ENCODE measurements at regions not wholly inside any gene's neighbourhood (a gene's known extent, or its start where the extent isn't known, plus 50 kb on each side); places are given as distances from the start of the nearest gene placed in this dataset.

DNA sequence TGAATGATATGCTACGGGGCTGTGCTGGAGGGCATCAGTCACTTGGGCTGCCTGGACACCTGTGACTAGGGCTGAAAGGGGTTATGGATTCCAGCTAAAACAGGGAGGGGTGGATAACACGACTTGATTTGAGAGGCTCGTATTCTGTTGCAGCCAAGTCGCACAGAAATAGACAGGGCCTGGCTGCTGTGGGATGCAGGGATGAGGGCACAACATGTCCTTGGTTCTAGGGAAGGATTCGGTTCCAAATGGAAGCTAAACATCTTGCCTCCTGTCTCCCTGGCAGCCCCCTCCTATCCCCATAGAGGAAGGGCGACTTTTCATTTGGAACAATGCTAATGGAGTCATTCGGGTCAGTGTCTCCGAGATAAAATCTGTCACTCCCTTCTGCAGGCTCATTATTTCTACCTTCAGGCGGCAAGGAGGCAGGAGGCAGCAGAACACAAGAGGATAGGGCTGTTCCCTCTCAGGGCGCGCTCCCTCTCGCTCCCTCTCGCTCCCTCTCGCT lies 433.8 kb upstream of the RBMS3 start:
- DNase-seq (ENCODE audit: low spot score): no peak
- Mint-ChIP-seq H3K27me3 (ENCODE audit: low read depth) (no peaks in the 10 kb centered on the region), H3K9me3 (no peaks in the 10 kb centered on the region), H3K27ac (no peak overlapping the region), H3K4me1 (ENCODE audit: low read depth) (peaks cover 2% of the 10 kb centered on the region), H3K36me3 (ENCODE audit: low read depth) (no peaks in the 10 kb centered on the region), H3K4me3 (ENCODE audit: low read depth) (no peak overlapping the region)
- intact Hi-C loops (cut with micrococcal nuclease): loop anchor here (10.0 kb wide), 1 partner anchor 1808 kb away; no protein-coding TSS in a partner anchor

DNA sequence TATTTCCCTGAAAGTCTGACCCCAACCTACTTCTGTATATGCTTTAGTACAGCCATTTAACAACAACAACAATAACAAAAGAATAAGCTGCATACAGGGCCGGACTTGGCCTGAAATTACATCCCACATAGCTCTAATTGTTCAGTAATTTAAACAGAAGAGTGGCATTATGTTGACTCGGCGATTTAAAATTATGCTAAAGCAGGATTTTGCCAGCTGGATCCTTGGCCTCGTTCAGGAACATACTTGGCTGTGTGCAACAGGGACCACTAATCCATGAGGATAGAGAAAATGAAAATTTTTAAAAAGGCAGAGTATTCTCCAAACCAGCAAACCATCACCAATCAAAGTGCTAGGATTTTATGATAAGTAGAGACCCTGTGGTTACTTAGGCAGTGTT lies 433.1 kb upstream of the RBMS3 start:
- no peak overlapping the region for H3K27ac Mint-ChIP-seq
- no peaks in the 10 kb centered on the region for H3K36me3 Mint-ChIP-seq (ENCODE audit: low read depth)
- H3K27me3 Mint-ChIP-seq (ENCODE audit: low read depth): no peaks in the 10 kb centered on the region
- DNase-seq (ENCODE audit: low spot score): no peak
- H3K4me3 Mint-ChIP-seq (ENCODE audit: low read depth): no peak overlapping the region
- intact Hi-C loops (cut with micrococcal nuclease): loop anchor here (10.0 kb wide), 1 partner anchor 1807 kb away; no protein-coding TSS in a partner anchor
- H3K9me3 Mint-ChIP-seq: no peaks in the 10 kb centered on the region
- H3K4me1 Mint-ChIP-seq (ENCODE audit: low read depth): no peaks in the 10 kb centered on the region

DNA sequence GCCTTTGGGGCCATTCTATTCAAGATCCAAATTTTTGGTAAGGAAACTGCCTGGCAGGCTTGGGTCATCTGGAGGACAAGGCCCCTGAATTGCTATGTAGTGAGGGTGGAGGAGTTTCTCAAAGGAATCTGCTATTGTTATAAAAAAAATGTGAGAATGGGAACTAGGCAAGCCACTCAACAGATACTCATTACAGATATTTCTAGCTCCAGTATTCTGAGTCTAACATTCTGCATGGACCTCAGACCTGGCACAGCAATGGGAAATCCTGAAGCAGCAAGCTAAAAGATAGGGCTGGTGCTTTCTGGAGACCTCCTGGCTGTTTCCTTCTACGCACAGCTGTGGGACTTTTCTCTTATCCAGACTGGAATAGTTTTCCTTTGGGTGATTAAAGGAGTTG lies 430.7 kb upstream of the RBMS3 start:
- no peaks in the 10 kb centered on the region for H3K4me1 Mint-ChIP-seq (ENCODE audit: low read depth)
- intact Hi-C loops (cut with micrococcal nuclease): no loop called here
- DNase-seq (ENCODE audit: low spot score): no peak

DNA sequence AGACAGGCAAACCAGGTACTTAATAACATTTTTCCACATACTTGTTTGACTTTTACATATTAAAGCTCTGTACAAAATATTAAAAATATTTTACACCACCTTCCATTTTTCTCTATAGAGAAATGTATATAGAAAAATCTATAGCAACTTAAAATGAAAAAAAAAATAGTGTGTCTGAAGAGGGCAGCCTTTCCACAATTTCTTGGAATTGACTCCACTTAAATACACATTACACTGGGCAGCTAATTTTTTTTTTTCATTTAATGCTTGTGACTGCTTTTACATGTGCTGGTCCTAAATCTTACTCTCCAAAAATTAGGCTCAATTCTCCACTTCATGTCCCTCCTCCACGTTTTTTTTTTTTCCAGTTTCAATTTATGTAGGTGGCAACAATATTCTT lies 427.0 kb upstream of the RBMS3 start:
- Mint-ChIP-seq H3K36me3 (ENCODE audit: low read depth) (no peaks in the 10 kb centered on the region), H3K4me1 (ENCODE audit: low read depth) (no peaks in the 10 kb centered on the region), H3K27me3 (ENCODE audit: low read depth) (peaks cover 2% of the 10 kb centered on the region), H3K9me3 (no peaks in the 10 kb centered on the region), H3K4me3 (ENCODE audit: low read depth) (no peak overlapping the region), H3K27ac (no peak overlapping the region)
- DNase-seq (ENCODE audit: low spot score): no peak
- intact Hi-C loops (cut with micrococcal nuclease): no loop called here

More for the DNA sequence above, 430.7 kb upstream of the RBMS3 start:
- H3K9me3 Mint-ChIP-seq: no peaks in the 10 kb centered on the region
- no peaks in the 10 kb centered on the region for H3K36me3 Mint-ChIP-seq (ENCODE audit: low read depth)
- no peak overlapping the region for H3K4me3 Mint-ChIP-seq (ENCODE audit: low read depth)
- no peaks in the 10 kb centered on the region for H3K27me3 Mint-ChIP-seq (ENCODE audit: low read depth)
- no peak overlapping the region for H3K27ac Mint-ChIP-seq

DNA sequence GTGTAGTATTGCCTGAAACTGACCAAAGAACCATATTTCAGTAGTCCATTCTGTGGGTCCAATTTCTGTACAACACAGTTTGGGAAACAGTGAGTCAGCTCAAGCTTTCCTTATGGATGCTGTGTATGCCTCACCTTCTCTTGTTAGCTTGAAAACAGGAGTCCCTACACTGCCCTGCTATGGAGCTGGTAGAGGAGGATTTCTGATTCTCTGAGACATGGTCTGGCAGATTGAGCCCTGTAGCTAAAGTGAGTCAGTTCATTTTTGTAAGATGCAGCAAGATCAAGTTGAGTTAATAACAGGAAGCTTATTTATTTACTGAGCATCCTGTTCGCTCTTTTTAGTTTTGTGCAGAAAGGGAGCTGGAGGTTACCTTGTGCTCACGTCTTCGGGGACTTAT lies 424.1 kb upstream of the RBMS3 start:
- Mint-ChIP-seq H3K27me3 (ENCODE audit: low read depth) (peaks cover 4% of the 10 kb centered on the region), H3K36me3 (ENCODE audit: low read depth) (no peaks in the 10 kb centered on the region), H3K4me1 (ENCODE audit: low read depth) (no peaks in the 10 kb centered on the region), H3K4me3 (ENCODE audit: low read depth) (no peak overlapping the region), H3K27ac (no peak overlapping the region), H3K9me3 (no peaks in the 10 kb centered on the region)
- intact Hi-C loops (cut with micrococcal nuclease): no loop called here
- DNase-seq (ENCODE audit: low spot score): no peak

DNA sequence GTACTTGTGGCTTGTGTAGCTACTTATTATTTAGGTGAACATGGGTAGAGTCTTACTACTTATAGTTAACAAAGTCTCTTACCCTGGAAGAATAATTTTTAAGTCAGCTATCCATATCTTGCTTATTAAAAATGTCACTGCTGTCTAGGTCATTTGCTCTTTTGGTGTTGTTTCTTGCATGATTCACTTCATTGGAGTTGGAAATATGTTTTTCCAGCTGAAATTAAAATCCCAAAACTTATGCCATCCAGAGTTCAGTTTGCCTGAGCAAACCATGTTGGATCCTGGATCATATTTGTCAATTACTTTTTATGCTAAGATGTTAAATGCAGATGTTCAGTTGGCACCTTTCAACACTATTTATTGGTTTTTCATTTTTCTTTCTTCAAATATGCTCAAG lies 421.0 kb upstream of the RBMS3 start:
- Mint-ChIP-seq H3K9me3 (no peaks in the 10 kb centered on the region), H3K4me1 (ENCODE audit: low read depth) (no peaks in the 10 kb centered on the region), H3K36me3 (ENCODE audit: low read depth) (no peaks in the 10 kb centered on the region), H3K27ac (no peak overlapping the region), H3K27me3 (ENCODE audit: low read depth) (peaks cover 4% of the 10 kb centered on the region), H3K4me3 (ENCODE audit: low read depth) (no peak overlapping the region)
- DNase-seq (ENCODE audit: low spot score): no peak
- intact Hi-C loops (cut with micrococcal nuclease): no loop called here

DNA sequence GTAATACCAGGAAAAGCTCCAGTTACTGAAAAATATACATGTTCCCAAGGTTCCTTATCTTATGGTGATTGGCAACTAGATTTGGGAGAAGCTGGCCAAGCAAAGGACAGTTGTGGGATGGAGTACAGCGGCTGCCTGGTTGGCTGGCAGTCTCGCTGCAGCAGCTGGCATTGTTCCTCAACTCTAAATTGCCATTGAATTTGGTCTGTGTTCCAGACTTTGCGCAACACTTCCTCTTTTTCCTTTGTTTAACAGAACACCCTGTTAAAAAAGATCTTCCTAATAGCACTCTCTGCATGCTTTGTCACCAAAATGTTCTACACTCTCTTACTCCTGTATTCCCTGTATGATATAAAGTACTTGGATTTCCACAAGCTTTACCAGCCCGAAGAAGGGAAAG lies 420.6 kb upstream of the RBMS3 start:
- intact Hi-C loops (cut with micrococcal nuclease): no loop called here
- H3K27ac Mint-ChIP-seq: no peak overlapping the region
- no peaks in the 10 kb centered on the region for H3K9me3 Mint-ChIP-seq
- H3K4me3 Mint-ChIP-seq (ENCODE audit: low read depth): no peak overlapping the region
- peaks cover 4% of the 10 kb centered on the region for H3K27me3 Mint-ChIP-seq (ENCODE audit: low read depth)
- DNase-seq (ENCODE audit: low spot score): no peak
- H3K36me3 Mint-ChIP-seq (ENCODE audit: low read depth): no peaks in the 10 kb centered on the region
- no peaks in the 10 kb centered on the region for H3K4me1 Mint-ChIP-seq (ENCODE audit: low read depth)

DNA sequence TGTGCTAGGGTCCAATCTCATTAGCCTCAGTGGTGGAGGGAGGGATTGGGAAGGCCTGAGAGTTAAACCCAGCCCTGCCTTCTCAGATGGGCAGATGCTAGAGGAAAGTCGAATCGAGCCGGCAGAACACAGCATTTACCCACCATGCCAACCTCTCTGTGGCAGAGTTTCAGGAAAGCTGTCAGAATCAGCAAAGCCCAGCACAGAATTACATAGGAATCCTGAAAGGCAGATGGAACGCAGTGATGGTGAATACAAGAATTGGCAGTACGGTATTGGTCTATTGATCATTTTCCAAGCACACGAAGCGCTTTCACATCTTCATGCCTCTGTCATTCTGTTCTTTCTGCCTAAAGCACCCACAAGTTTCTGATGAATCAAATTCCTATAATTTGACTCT lies 417.7 kb upstream of the RBMS3 start:
- intact Hi-C loops (cut with micrococcal nuclease): no loop called here

DNA sequence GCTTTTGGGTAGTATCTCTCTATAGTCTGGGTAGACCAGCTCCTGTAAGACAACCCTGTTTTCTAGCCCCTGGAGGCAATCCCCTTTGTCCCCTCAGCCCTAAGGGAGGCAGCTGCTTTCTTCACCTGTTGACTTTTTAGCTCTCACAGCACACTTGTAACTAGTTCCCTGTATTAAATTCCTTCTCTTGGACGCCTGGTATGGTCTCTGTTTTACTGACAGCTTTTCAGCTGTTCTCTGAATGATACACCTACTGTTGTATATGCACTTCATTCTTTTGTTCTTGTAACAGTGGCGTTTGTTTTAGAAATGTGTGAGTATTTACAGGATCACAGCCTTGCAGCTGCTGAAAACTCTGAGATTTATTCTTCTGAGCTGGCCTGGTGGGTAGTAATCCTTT lies 413.0 kb upstream of the RBMS3 start:
- Mint-ChIP-seq H3K9me3 (no peaks in the 10 kb centered on the region), H3K4me1 (ENCODE audit: low read depth) (no peaks in the 10 kb centered on the region), H3K4me3 (ENCODE audit: low read depth) (no peak overlapping the region), H3K27ac (no peak overlapping the region), H3K27me3 (ENCODE audit: low read depth) (no peaks in the 10 kb centered on the region), H3K36me3 (ENCODE audit: low read depth) (no peaks in the 10 kb centered on the region)
- DNase-seq (ENCODE audit: low spot score): no peak
- intact Hi-C loops (cut with micrococcal nuclease): no loop called here

More for the DNA sequence above, 417.7 kb upstream of the RBMS3 start:
- no peak overlapping the region for H3K4me3 Mint-ChIP-seq (ENCODE audit: low read depth)
- H3K9me3 Mint-ChIP-seq: no peaks in the 10 kb centered on the region
- peaks cover 4% of the 10 kb centered on the region for H3K27me3 Mint-ChIP-seq (ENCODE audit: low read depth)
- DNase-seq (ENCODE audit: low spot score): no peak
- no peak overlapping the region for H3K27ac Mint-ChIP-seq
- no peaks in the 10 kb centered on the region for H3K4me1 Mint-ChIP-seq (ENCODE audit: low read depth)
- H3K36me3 Mint-ChIP-seq (ENCODE audit: low read depth): no peaks in the 10 kb centered on the region

DNA sequence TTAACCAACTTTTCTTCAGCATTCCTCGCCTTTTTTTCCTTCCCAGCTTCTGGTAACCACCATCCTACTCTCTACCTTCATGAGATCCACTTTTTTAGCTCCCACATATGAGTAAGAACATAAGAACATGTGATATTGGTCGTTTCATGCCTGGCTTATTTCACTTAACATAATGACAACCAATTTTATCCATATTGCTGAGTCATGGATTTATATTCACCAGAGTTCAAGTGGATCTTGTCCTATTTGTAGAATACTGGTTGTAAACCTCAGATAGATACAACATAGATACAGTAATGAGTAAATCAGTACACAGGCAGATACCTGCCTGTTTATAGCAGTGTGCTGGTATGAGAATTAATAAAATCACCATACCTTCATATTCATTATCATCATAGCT lies 412.0 kb upstream of the RBMS3 start:
- Mint-ChIP-seq H3K27ac (no peak overlapping the region), H3K9me3 (no peaks in the 10 kb centered on the region), H3K4me3 (ENCODE audit: low read depth) (no peak overlapping the region), H3K36me3 (ENCODE audit: low read depth) (no peaks in the 10 kb centered on the region), H3K27me3 (ENCODE audit: low read depth) (no peaks in the 10 kb centered on the region), H3K4me1 (ENCODE audit: low read depth) (no peaks in the 10 kb centered on the region)
- intact Hi-C loops (cut with micrococcal nuclease): no loop called here
- DNase-seq (ENCODE audit: low spot score): no peak

DNA sequence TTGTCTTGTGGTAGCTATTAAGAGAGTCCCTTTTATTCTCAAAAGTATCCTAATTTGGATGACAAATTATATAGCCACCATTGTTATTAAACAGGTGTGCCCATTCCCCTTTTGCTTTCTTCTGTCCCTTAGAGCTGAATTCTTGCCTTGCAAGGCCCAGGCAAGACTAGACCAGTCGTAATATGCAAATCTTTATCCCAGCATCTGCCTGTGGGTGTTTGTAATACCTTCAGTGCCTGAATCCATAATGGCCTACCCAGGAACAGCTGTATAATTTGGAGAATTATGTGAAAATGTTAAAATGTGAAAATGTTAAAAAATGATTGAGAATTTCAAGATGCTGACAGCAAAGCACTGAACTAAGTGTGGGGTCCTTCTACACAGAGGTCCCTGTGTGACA lies 403.0 kb upstream of the RBMS3 start:
- no peaks in the 10 kb centered on the region for H3K4me1 Mint-ChIP-seq (ENCODE audit: low read depth)
- no peak overlapping the region for H3K27ac Mint-ChIP-seq
- intact Hi-C loops (cut with micrococcal nuclease): no loop called here
- H3K9me3 Mint-ChIP-seq: no peaks in the 10 kb centered on the region
- H3K27me3 Mint-ChIP-seq (ENCODE audit: low read depth): no peaks in the 10 kb centered on the region
- H3K36me3 Mint-ChIP-seq (ENCODE audit: low read depth): no peaks in the 10 kb centered on the region
- DNase-seq (ENCODE audit: low spot score): no peak
- H3K4me3 Mint-ChIP-seq (ENCODE audit: low read depth): no peak overlapping the region

DNA sequence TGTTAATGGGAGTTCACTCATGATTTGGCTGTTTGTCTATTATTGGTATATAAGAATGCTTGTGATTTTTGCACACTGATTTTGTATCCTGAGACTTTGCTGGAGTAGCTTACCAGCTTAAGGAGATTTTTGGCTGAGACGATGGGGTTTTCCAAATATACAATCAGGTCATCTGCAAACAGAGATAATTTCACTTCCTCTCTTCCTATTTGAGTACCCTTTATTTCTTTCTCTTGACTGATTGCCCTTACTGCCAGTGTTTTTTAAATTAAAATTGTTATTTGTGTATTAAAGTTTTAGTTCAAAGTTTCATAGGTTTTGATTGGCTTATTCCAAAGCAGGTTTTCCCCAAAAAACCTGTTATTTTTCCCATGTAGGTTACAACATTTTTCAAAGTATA lies 390.5 kb upstream of the RBMS3 start:
- H3K4me1 Mint-ChIP-seq (ENCODE audit: low read depth): peaks cover 4% of the 10 kb centered on the region
- no peak for DNase-seq (ENCODE audit: low spot score)
- H3K27me3 Mint-ChIP-seq (ENCODE audit: low read depth): no peaks in the 10 kb centered on the region
- no peak overlapping the region for H3K4me3 Mint-ChIP-seq (ENCODE audit: low read depth)
- no peaks in the 10 kb centered on the region for H3K9me3 Mint-ChIP-seq
- intact Hi-C loops (cut with micrococcal nuclease): no loop called here
- H3K27ac Mint-ChIP-seq: no peak overlapping the region
- no peaks in the 10 kb centered on the region for H3K36me3 Mint-ChIP-seq (ENCODE audit: low read depth)

DNA sequence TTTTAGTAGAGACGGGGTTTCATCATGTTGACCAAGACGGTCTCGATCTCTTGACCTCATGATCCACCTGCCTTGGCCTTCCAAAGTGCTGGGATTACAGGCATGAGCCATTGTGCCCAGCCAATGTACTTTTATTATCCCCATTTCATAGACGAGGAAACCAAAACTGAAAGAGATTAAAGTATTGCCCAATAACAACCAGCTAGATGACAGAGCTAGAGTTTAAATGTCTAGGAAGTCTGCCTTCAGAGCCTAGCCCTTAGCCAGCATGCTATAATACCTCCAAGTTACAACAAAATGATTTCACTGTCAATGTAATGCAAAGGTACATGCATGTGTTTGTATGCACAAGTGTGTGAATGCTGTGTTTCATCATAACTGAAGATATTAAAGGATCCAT lies 389.4 kb upstream of the RBMS3 start:
- no peak for DNase-seq (ENCODE audit: low spot score)
- H3K27ac Mint-ChIP-seq: no peak overlapping the region
- intact Hi-C loops (cut with micrococcal nuclease): no loop called here
- H3K27me3 Mint-ChIP-seq (ENCODE audit: low read depth): no peaks in the 10 kb centered on the region
- no peaks in the 10 kb centered on the region for H3K9me3 Mint-ChIP-seq
- peaks cover 4% of the 10 kb centered on the region for H3K4me1 Mint-ChIP-seq (ENCODE audit: low read depth)
- H3K4me3 Mint-ChIP-seq (ENCODE audit: low read depth): no peak overlapping the region
- H3K36me3 Mint-ChIP-seq (ENCODE audit: low read depth): no peaks in the 10 kb centered on the region

DNA sequence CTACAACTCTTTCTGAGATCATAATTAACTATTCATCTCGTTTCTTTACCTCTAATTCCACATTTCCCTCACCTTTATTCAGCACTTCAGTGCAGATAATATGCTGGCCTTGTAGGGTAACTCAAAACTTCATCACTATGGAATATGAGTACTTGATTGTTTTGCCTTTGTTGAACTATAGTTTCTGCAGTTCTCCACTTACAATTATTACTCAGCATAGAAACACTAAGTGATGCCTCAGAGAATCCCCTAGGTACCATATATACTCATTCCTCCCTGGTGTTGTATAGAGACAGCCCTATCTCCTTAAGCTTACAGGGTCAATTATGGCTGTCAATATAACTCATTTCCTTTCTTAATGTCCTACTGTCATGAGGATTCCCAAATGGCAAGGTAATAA lies 380.6 kb upstream of the RBMS3 start:
- Mint-ChIP-seq H3K4me3 (ENCODE audit: low read depth) (no peak overlapping the region), H3K36me3 (ENCODE audit: low read depth) (no peaks in the 10 kb centered on the region), H3K27ac (no peak overlapping the region), H3K9me3 (peaks cover 6% of the 10 kb centered on the region), H3K4me1 (ENCODE audit: low read depth) (no peaks in the 10 kb centered on the region), H3K27me3 (ENCODE audit: low read depth) (no peaks in the 10 kb centered on the region)
- no peak for DNase-seq (ENCODE audit: low spot score)
- intact Hi-C loops (cut with micrococcal nuclease): no loop called here

Data from activated T-helper 2 cell treated with anti-CD3 and anti-CD28 coated beads, Interferon-gamma antibody, Interleukin-2, Interleukin-4, amounts not matched to agents 10 μg/mL and 5 μg/mL and 100 μg/mL, durations not matched to agents 14 hours and 24 hours and 36 hours (primary cell).